Right lobe of liver (tissue), 6 donors: ENCODE measurements at regions not wholly inside any gene's neighbourhood (a gene's known extent, or its start where the extent isn't known, plus 50 kb on each side); places are given as distances from the start of the nearest gene placed in this dataset.
A peak's percentile ranks its signal among the peaks of the same experiment; 100 is the strongest.

Source experiments
- ATAC-seq, 4 donors: fragments of 200-7000 bp; cut with Tn5 transposase; one replicate each; pipeline ENCODE4 v1.9.1; 2020; ENCODE audit warnings: mild to moderate bottlenecking in 4 of 4, moderate library complexity in 4 of 4
- DNase-seq, 3 donors: peaks; one replicate each; pipeline ENCODE4 v3.0.0-alpha.2; 2020
- H3K27ac ChIP-seq, 3 donors: fragments of 200-600 bp; one replicate each; pipeline ENCODE4 v1.8.0; 2022
- H3K27me3 ChIP-seq, 2 donors: fragments of 200-600 bp; one replicate each; pipeline ENCODE4 v1.8.0; 2022
- H3K36me3 ChIP-seq, 4 donors: fragments of 200-600 bp; sonication (generic) in 1 of 4; one replicate each; pipeline versions ENCODE4 v1.5.1 to v1.8.0; 2017 to 2022; ENCODE audit warnings: control low read depth in 1 of 4
- H3K4me1 ChIP-seq, 4 donors: fragments of 200-600 bp; sonication (generic) in 1 of 4; one replicate each; pipeline versions ENCODE4 v1.5.1 to v1.8.0; 2017 to 2022; ENCODE audit warnings: control low read depth in 1 of 4
- H3K4me3 ChIP-seq, 3 donors: fragments of 200-600 bp; one replicate each; pipeline ENCODE4 v1.8.0; 2022
- H3K9me3 ChIP-seq, 4 donors: fragments of 200-600 bp; sonication (generic) in 1 of 4; one replicate each; pipeline versions ENCODE4 v1.5.1 to v1.8.0; 2017 to 2022; ENCODE audit warnings: control low read depth in 1 of 4
- POLR2A ChIP-seq: fragments of 450-650 bp; IDR thresholded peaks from one replicate; pipeline ENCODE4 v1.6.1; 2017; ENCODE audit warnings: antibody characterized with exemption, mild to moderate bottlenecking
- WGBS: methylation state at CpG from one replicate; pipeline ENCODE4 v1.1.6; 2018; ENCODE audit warnings: low coverage, low lambda C conversion rate; ENCODE audit not compliant: insufficient coverage; ENCODE audit errors: missing lambda C conversion rate; 5-methylcytosine and 5-hydroxymethylcytosine counted together
- intact Hi-C, 2 donors: fragments of 100-400 bp; cut with DNase I; formaldehyde crosslinking; loops; one replicate each; pipeline versions ENCODE4 v1.11.2 to v1.14.1; 2022
- TF ChIP-seq, protein P1 (sequence below), 4 donors: fragments of 200-600 bp in 3 of 4; fragments of 450-650 bp in 1 of 4; IDR thresholded peaks; one replicate each; pipeline versions ENCODE4 v1.5.1 to v1.8.0; 2016 to 2022; ENCODE audit warnings: antibody characterized with exemption in 4 of 4, mild to moderate bottlenecking in 2 of 4
- donor health status: DM: no; HTN: yes; CAD: no.
- donor health status: DM: no; HTN: no; CAD: no.
- donor health status: DM: no; HTN: no; CAD: no.
- donor health status: DM: no; HTN: yes; CAD: no.
- donor health status: DM: no; HTN: yes; CAD: no.

DNA sequence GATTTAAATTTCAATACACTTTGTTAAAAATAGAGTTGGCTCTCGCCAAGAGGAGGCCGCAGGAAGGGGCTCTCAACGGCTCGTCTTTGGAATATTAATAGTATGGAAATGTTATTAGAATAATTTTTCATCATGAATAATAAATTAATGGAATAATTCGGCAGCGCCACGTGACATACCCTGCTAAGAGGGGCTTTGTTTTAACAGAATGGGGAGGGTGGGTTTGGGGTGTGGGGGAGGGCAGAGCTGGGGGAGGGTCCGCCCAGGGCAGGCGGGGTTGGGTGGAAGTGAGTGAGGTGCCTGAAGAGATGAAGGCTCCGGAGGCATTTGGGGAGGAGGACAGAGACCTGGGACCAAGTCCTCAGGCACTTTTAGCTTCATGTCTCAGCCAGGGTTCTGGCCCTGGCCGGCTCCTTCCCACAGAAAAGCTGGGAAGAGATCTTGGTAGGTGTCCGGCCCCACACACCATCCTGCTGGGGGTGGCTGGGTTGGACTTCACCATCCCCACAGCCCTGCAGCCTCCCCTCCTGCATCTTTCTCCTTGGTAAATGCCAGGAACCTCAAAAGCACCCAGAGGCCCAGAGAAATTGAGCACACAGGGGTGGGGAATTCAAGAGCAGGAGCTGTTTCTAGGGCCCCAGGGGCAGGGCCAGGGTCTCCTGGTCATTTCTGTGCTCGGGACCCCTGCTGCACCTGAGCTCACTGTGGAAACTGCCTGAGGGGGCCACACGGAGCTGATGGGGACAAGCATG, 93.6 kb upstream of the BHLHE23 start:
- H3K36me3 ChIP-seq, result no peaks in the 10 kb centered on the region
- no peak overlapping the region for H3K4me3 ChIP-seq
- H3K27me3 ChIP-seq, result no peaks in the 10 kb centered on the region
- TF ChIP-seq, protein P1, sequence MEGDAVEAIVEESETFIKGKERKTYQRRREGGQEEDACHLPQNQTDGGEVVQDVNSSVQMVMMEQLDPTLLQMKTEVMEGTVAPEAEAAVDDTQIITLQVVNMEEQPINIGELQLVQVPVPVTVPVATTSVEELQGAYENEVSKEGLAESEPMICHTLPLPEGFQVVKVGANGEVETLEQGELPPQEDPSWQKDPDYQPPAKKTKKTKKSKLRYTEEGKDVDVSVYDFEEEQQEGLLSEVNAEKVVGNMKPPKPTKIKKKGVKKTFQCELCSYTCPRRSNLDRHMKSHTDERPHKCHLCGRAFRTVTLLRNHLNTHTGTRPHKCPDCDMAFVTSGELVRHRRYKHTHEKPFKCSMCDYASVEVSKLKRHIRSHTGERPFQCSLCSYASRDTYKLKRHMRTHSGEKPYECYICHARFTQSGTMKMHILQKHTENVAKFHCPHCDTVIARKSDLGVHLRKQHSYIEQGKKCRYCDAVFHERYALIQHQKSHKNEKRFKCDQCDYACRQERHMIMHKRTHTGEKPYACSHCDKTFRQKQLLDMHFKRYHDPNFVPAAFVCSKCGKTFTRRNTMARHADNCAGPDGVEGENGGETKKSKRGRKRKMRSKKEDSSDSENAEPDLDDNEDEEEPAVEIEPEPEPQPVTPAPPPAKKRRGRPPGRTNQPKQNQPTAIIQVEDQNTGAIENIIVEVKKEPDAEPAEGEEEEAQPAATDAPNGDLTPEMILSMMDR (IDR thresholded peaks at IDR 0.05), result no peak
- TF ChIP-seq POLR2A, result no peak
- H3K4me1 ChIP-seq, result no peaks in the 10 kb centered on the region
- no peak overlapping the region for H3K27ac ChIP-seq
- DNase-seq (peak; percentile 11 to 18 (median 17)), ATAC-seq (no peak)
- intact Hi-C loops, result no loop called here
- no peaks in the 10 kb centered on the region for H3K9me3 ChIP-seq
- WGBS, result 42% methylated on average over 13 of the region's 14 CpGs

DNA sequence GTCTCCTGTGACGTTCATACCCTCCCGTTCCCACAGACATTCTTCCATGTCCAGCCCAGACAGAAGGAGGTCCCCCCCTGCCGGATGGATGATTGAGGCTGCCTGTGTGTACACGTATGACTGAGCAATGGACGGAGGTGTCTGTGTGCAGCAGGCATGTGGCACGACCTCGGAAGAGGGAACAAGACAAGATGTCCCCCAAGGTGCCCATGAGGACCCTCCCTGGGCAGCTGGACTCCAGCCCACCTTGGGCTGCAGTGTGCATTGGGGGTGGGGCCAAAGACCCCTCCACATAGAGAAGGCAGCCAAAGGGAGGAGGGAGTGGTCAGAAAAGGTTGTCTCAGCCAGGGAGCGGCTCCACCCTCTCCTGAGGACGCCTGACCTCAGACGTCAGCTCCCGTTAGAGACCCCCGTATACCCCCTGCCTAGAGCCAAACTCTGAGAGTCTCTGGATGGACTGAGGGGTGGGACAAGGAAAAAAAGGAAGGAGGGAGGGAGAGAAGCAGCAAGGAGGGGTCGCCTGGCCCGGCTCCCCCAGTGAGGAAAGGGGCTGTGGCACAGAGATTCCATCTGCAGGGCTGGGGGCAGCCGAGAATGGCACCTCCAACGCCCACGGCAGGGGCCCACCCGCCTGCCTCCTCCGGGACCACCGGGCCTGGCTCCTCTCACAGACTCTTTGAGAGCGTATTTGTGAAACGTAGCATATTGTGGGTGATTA, 92.9 kb upstream of the BHLHE23 start:
- WGBS, result 23% methylated on average over 19 of the region's 22 CpGs
- H3K27me3 ChIP-seq, result no peaks in the 10 kb centered on the region
- ATAC-seq, result no peak

DNA sequence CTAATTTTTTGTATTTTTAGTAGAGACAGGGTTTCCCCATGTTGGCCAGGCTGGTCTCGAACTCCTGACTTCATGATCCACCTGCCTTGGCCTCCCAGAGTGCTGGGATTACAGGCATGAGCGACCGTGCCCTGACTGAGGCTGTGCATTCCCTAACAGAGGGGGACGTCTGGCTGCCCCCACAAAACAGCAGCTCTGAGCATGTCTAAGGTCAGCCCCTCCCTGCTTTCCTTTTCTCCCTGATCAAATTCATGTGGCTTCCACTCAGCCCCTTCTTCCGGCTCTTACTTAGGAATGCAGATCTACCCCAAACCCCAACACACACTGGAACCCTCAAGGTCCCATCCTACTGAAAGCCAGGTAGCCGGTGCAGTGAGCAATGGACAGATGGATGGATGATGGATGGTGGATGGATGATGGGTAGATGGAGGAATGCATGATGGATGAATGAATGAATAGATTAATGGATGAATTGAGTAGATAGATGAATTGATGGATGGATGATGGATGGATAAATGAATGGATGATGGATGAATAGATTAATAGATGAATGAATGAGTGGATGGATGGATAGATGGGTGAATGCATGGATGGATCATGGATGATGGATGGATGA, 91.5 kb upstream of the BHLHE23 start:
- DNase-seq (peak; percentile 2 to 26 (median 24)), ATAC-seq (no peak)
- H3K27me3 ChIP-seq, result no peaks in the 10 kb centered on the region
- WGBS, result 65% methylated on average over 6 of the region's 6 CpGs
- H3K27ac ChIP-seq, result no peak overlapping the region
- no peaks in the 10 kb centered on the region for H3K4me1 ChIP-seq
- H3K4me3 ChIP-seq, result no peak overlapping the region
- H3K36me3 ChIP-seq, result no peaks in the 10 kb centered on the region
- TF ChIP-seq POLR2A, result no peak
- TF ChIP-seq, protein P1 (IDR thresholded peaks at IDR 0.05), result no peak
- H3K9me3 ChIP-seq, result no peaks in the 10 kb centered on the region
- intact Hi-C loops, result no loop called here

More for the DNA sequence above, 92.9 kb upstream of the BHLHE23 start:
- Histone ChIP-seq H3K27ac (no peak overlapping the region), H3K9me3 (no peaks in the 10 kb centered on the region), H3K4me1 (no peaks in the 10 kb centered on the region), H3K36me3 (no peaks in the 10 kb centered on the region), H3K4me3 (no peak overlapping the region)
- TF ChIP-seq POLR2A, result no peak
- TF ChIP-seq, protein P1 (IDR thresholded peaks at IDR 0.05), result no peak
- intact Hi-C loops, result no loop called here
- DNase-seq, result peak; percentile 4 to 37 (median 30)

DNA sequence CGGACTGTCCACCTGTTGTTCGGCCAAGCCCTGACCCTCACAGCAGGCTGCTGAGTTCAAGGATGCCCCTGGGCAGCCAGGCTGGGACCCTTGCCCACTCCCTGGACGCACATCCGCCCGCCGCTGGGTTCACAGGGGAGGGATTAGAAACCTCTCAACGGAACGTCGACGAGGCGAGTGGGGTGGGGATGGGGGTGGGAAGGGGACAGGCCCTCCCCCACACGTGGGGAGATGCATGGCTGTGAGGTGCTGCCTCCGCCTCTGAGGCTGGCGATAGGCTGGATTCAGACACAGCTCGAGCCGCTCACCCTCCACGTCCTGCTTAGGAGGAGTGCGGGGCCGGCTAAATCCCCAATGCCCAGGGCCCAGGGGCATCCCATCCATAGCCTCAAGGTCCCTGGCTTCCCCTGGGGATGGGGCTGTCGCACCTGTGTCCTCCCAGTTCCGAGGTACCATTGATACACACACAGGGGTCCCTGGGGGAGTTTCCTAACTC, 90.6 kb upstream of the BHLHE23 start:
- Histone ChIP-seq H3K4me1 (no peaks in the 10 kb centered on the region), H3K27me3 (no peaks in the 10 kb centered on the region), H3K9me3 (no peaks in the 10 kb centered on the region), H3K36me3 (no peaks in the 10 kb centered on the region), H3K27ac (no peak overlapping the region), H3K4me3 (no peak overlapping the region)
- TF ChIP-seq, protein P1 (IDR thresholded peaks at IDR 0.05), result no peak
- no peak for TF ChIP-seq POLR2A
- WGBS, result no CpG with 5 or more reads among the region's 21 CpGs
- DNase-seq (peak; percentile 9 to 46 (median 35)), ATAC-seq (no peak)
- intact Hi-C loops, result no loop called here
